EL (cell line): ENCODE measurements at regions not wholly inside any gene's neighbourhood (a gene's known extent, or its start where the extent isn't known, plus 50 kb on each side); places are given as distances from the start of the nearest gene placed in this dataset.

Source experiments
- DNase-seq: peaks from one replicate; pipeline ENCODE4 v3.0.0-alpha.2; 2016

- DNase-seq: no peak
Observed at GRCh38 chr1:170219163-170219562, 73.4 kb downstream of the NTMT2 start.

- no peak for DNase-seq
Observed at GRCh38 chr1:170221031-170221430, 75.3 kb downstream of the NTMT2 start.

- DNase-seq: no peak
Observed at GRCh38 chr1:170221495-170221894, 75.7 kb downstream of the NTMT2 start.

GRCh38 chr1:170224469-170224868 lies 78.7 kb downstream of the NTMT2 start:
- DNase-seq: no peak

- DNase-seq: peak; percentile 4
Observed at GRCh38 chr1:170225781-170226530, 80.2 kb downstream of the NTMT2 start.

- no peak for DNase-seq
Observed at GRCh38 chr1:170226767-170227166, 81.0 kb downstream of the NTMT2 start.

- DNase-seq: no peak
Observed at GRCh38 chr1:170230323-170230722, 84.6 kb downstream of the NTMT2 start.

GRCh38 chr1:170231662-170232061 lies 85.9 kb downstream of the NTMT2 start:
- no peak for DNase-seq

- DNase-seq: no peak
Observed at GRCh38 chr1:170238704-170239391, 93.1 kb downstream of the NTMT2 start.

GRCh38 chr1:170239445-170239844 lies 93.7 kb downstream of the NTMT2 start:
- DNase-seq: no peak

- no peak for DNase-seq
Observed at GRCh38 chr1:170240409-170240808, 94.7 kb downstream of the NTMT2 start.

- DNase-seq: no peak
Observed at GRCh38 chr1:170241266-170241851, 95.6 kb downstream of the NTMT2 start.

GRCh38 chr1:170247751-170248521 lies 102.2 kb downstream of the NTMT2 start:
- no peak for DNase-seq

GRCh38 chr1:170250531-170251276 lies 104.9 kb downstream of the NTMT2 start:
- DNase-seq: no peak

- DNase-seq: no peak
Observed at GRCh38 chr1:170252851-170253579, 107.3 kb downstream of the NTMT2 start.

GRCh38 chr1:170254371-170254770 lies 108.6 kb downstream of the NTMT2 start:
- DNase-seq: no peak

- peak; percentile 38 for DNase-seq
Observed at GRCh38 chr1:170261669-170262068, 115.9 kb downstream of the NTMT2 start.

- DNase-seq: no peak
Observed at GRCh38 chr1:170262276-170262939, 116.6 kb downstream of the NTMT2 start.

- no peak for DNase-seq
Observed at GRCh38 chr1:170265234-170265633, 119.5 kb downstream of the NTMT2 start.

- no peak for DNase-seq
Observed at GRCh38 chr1:170267317-170267716, 121.6 kb downstream of the NTMT2 start.

- DNase-seq: no peak
Observed at GRCh38 chr1:170271430-170272161, 125.8 kb downstream of the NTMT2 start.
